HG02884 (cell line): ENCODE measurements at regions not wholly inside any gene's neighbourhood (a gene's known extent, or its start where the extent isn't known, plus 50 kb on each side); places are given as distances from the start of the nearest gene placed in this dataset.
"Not testable (repeated sequence)": the region's sequence is repeated elsewhere in the genome, so short reads cannot be mapped to it uniquely, and the experiment has no call there.

ENCODE experiments used
- ATAC-seq: cut with Tn5 transposase; IDR thresholded peaks from one replicate; pipeline ENCODE4 v1.9.1; 2021; ENCODE audit warnings: mild to moderate bottlenecking, moderate library complexity; ENCODE audit not compliant: unreplicated experiment

GRCh38 chr10:37067576-37067975, 57.8 kb upstream of the ANKRD30A start:
- ATAC-seq, result no peak

- ATAC-seq, result not testable (repeated sequence)
Observed at GRCh38 chr10:37062296-37062695, 63.1 kb upstream of the ANKRD30A start.

- ATAC-seq, result no peak
Observed at GRCh38 chr10:37057261-37057660, 68.1 kb upstream of the ANKRD30A start.

- no peak for ATAC-seq
Observed at GRCh38 chr10:37053476-37053875, 71.9 kb upstream of the ANKRD30A start.

- not testable (repeated sequence) for ATAC-seq
Observed at GRCh38 chr10:37049982-37050381, 75.4 kb upstream of the ANKRD30A start.

- ATAC-seq, result not testable (repeated sequence)
Observed at GRCh38 chr10:37044319-37044718, 81.1 kb upstream of the ANKRD30A start.

GRCh38 chr10:37035853-37036252, 89.5 kb upstream of the ANKRD30A start:
- no peak for ATAC-seq

- ATAC-seq, result no peak
Observed at GRCh38 chr10:37015498-37015897, 109.9 kb upstream of the ANKRD30A start.

GRCh38 chr10:37010741-37011140, 114.7 kb upstream of the ANKRD30A start:
- no peak for ATAC-seq

- ATAC-seq, result not testable (repeated sequence)
Observed at GRCh38 chr10:37008276-37008675, 117.1 kb upstream of the ANKRD30A start.

- ATAC-seq, result no peak
Observed at GRCh38 chr10:37003126-37003525, 122.3 kb upstream of the ANKRD30A start.

- ATAC-seq, result not testable (repeated sequence)
Observed at GRCh38 chr10:36995806-36996205, 129.6 kb upstream of the ANKRD30A start.

- no peak for ATAC-seq
Observed at GRCh38 chr10:36994886-36995285, 130.5 kb upstream of the ANKRD30A start.

GRCh38 chr10:36989233-36989632, 136.2 kb upstream of the ANKRD30A start:
- no peak for ATAC-seq

- ATAC-seq, result no peak
Observed at GRCh38 chr10:36946598-36946997, 178.8 kb upstream of the ANKRD30A start.

GRCh38 chr10:36943544-36943943, 181.9 kb upstream of the ANKRD30A start:
- no peak for ATAC-seq

- no peak for ATAC-seq
Observed at GRCh38 chr10:36942616-36943015, 182.8 kb upstream of the ANKRD30A start.

- ATAC-seq, result no peak
Observed at GRCh38 chr10:36903040-36903439, 222.4 kb upstream of the ANKRD30A start.

- ATAC-seq, result no peak
Observed at GRCh38 chr10:36899652-36900051, 225.7 kb upstream of the ANKRD30A start.

- peak; percentile 79 for ATAC-seq
Observed at GRCh38 chr10:36888925-36889573, 236.3 kb upstream of the ANKRD30A start.

GRCh38 chr10:36886303-36886891, 239.0 kb upstream of the ANKRD30A start:
- ATAC-seq, result no peak

GRCh38 chr10:36885746-36886145, 239.7 kb upstream of the ANKRD30A start:
- ATAC-seq, result no peak

GRCh38 chr10:36882781-36883180, 242.6 kb upstream of the ANKRD30A start:
- ATAC-seq, result no peak
